Head of caudate nucleus (tissue), 42 donors: ENCODE measurements at regions not wholly inside any gene's neighbourhood (a gene's known extent, or its start where the extent isn't known, plus 50 kb on each side); places are given as distances from the start of the nearest gene placed in this dataset.

Experiments
- DNase-seq, 42 donors: peaks; one replicate each; pipeline versions ENCODE4 v3.0.0 to v3.0.0-alpha.2; 2020 to 2021; ENCODE audit warnings: mixed read lengths in 7 of 42
- intact Hi-C: fragments of 100-400 bp; cut with DNase I; formaldehyde crosslinking; loops from one replicate; pipeline ENCODE4 v1.15.0; 2022

DNA sequence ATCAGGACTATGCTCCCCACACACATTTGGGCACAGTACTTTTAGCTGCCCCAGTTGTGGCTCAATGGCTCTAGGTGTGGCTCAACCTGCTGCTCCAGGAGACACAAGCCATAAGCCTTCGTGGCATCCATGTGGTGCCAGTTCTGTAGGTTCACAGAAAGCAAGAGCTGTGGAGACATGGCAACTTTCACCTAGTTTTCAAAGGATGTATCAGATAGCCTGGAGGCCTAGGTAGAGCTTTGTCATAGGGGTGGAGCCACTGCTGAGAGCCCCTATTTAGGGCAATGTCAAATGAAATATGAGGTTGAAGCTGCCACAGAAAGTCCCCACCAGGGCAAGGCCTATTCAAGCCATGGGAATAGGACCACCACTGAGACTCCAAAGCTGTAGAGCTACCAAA lies 210.5 kb downstream of the LMO4 start:
- DNase-seq, result no peak
- intact Hi-C loops, result no loop called here

GRCh38 chr1:87542697-87543096 lies 214.0 kb downstream of the LMO4 start:
- intact Hi-C loops, result no loop called here
- no peak for DNase-seq

DNA sequence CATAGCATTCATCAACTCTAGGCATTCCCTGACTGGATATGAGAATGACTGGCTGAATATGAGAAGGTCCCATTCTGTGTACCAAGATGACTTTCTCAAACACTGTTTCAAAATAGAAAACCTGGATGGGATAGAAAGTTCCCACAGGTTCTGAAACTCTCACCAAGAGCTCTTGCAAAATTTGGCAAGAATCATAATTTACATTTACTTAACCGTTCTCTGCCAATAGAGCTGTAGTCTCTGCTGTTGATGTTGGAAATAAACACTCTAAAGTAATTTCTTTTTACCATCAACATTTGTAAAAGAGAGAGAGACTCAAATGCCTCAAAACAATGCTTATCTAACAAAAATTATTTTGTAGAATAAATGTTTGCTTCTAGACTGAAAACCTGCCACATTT lies 221.1 kb downstream of the LMO4 start:
- intact Hi-C loops, result no loop called here
- DNase-seq, result no peak

GRCh38 chr1:87553511-87553910 lies 224.8 kb downstream of the LMO4 start:
- DNase-seq, result no peak
- intact Hi-C loops, result no loop called here

GRCh38 chr1:87555366-87555765 lies 226.7 kb downstream of the LMO4 start:
- no peak for DNase-seq
- intact Hi-C loops, result no loop called here

DNA sequence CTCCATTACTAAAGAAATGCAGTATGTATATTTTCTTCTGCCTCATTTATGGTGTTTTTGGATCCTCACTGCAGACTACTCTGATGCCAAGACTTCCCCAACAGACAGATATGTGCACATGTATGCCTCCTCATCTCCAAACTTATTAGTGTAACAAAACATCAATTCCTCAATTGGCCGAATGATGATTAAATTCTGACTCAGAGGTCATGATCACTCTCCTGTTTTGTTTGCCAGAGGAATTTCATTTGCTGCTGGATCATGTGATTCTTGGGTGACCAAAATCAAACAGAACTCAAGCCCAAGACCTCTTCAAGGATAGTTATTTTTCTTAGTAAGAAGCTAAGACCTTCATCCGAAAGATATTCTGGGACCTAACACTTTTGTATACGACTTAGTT lies 227.6 kb downstream of the LMO4 start:
- no peak for DNase-seq
- intact Hi-C loops, result no loop called here

DNA sequence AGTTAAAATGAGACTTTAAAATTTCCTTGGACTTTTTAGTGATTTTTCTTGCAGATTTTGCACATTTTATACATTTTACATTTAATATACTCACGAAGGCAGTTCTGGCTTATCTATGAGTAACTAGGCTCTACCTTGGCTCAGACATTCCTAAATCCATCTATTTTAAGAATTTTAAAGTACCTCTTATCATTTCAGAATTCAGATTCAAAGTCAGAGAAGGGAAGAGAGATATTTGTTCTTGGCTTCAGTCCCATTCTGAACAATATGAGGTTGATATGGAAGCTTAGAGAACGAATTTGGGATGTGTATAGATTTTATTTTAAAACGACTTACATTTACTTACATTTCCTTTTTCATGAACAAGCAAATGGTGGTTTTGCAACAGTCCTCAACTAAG lies 230.2 kb downstream of the LMO4 start:
- DNase-seq, result no peak
- intact Hi-C loops, result no loop called here

DNA sequence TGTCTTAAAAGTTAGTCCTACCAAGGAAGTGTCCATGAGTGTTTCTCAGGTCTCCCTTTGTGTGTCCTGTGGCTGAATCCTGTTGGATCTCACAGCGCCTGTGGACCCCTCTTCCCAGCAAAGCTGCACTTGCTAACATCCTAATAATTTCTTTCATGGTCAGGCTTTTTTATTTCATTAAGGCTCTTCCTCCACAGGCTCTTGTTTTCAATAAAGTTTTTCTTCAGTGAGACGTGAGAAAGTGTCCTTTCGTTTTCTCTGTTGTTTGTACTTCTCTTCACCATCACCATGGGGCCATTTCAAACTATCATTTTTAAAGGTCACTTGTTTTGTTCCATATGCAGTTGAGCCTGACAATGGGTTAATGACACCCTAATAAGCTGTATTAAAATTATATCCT lies 231.5 kb downstream of the LMO4 start:
- intact Hi-C loops, result no loop called here
- no peak for DNase-seq

GRCh38 chr1:87560601-87561360 lies 232.1 kb downstream of the LMO4 start:
- intact Hi-C loops, result no loop called here
- DNase-seq, result no peak

GRCh38 chr1:87563211-87563610 lies 234.5 kb downstream of the LMO4 start:
- intact Hi-C loops, result no loop called here
- no peak for DNase-seq

- intact Hi-C loops, result no loop called here
- DNase-seq, result no peak
Measured at GRCh38 chr1:87565861-87566260, 237.2 kb downstream of the LMO4 start.

GRCh38 chr1:87568005-87568404 lies 239.3 kb downstream of the LMO4 start:
- intact Hi-C loops, result no loop called here
- no peak for DNase-seq

DNA sequence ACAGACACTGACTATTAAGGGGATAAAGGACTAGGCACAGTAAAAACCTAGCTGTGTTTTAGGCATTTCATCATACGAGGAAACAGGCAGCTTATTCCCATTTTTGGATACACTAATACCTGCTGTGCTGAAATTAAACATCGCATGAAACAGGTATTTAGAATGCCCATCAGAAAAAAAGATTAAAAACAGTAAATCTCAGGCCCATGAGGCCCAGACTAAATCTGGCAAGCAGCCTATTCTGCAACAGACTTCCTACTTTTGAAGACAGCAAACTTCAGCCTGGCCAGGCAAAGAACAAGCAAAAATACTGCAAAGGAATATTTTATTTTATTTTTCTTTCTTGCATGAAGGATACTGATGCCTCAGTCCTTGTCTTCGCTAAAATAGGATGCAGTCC lies 240.2 kb downstream of the LMO4 start:
- DNase-seq, result no peak
- intact Hi-C loops, result no loop called here

- no peak for DNase-seq
- intact Hi-C loops, result no loop called here
Measured at GRCh38 chr1:87572008-87572407, 243.3 kb downstream of the LMO4 start.

DNA sequence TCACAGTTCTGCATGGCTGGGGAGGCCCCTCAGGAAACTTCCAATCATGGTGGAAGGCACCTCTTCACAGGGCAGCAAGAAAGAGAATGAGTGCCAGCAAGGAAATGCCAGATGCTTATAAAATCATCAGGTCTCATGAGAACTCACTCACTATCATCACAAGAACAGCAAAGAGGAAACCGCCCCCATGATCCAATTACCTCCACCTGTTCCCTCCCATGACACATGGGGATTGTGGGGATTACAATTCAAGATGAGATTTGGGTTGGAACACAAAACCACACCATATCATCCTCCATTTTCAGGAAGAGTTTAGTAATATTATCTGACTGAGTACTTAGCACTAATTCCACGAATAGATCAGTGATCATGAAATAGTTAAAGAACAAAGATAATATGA lies 244.2 kb downstream of the LMO4 start:
- DNase-seq, result no peak
- intact Hi-C loops, result no loop called here

GRCh38 chr1:87575528-87575927 lies 246.8 kb downstream of the LMO4 start:
- intact Hi-C loops, result no loop called here
- DNase-seq, result no peak

GRCh38 chr1:87578464-87578863 lies 249.8 kb downstream of the LMO4 start:
- DNase-seq, result no peak
- intact Hi-C loops, result no loop called here

- intact Hi-C loops, result no loop called here
- DNase-seq, result no peak
Measured at GRCh38 chr1:87583459-87583858, 254.8 kb downstream of the LMO4 start.

GRCh38 chr1:87584586-87584985 lies 255.9 kb downstream of the LMO4 start:
- DNase-seq, result no peak
- intact Hi-C loops, result no loop called here

DNA sequence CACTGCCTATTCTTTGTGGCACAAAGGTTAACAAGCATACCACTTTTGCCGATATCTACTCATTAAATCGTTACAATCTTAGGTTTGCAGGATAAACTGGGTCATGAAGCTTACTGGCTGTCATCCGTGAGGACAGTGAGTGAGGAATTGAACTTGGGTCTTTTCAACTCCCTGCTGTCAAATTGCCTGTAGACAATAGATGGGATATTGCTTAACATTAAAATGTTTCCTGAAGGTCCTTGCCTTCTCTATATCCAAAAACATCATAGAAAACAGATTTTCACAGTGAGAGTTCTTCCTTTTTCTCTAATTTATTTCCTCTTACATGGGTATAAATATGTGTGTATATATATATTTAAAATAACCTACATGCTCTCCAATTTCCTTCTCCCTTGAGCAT lies 257.8 kb downstream of the LMO4 start:
- no peak for DNase-seq
- intact Hi-C loops, result no loop called here

GRCh38 chr1:87588495-87588894 lies 259.8 kb downstream of the LMO4 start:
- DNase-seq, result no peak
- intact Hi-C loops, result no loop called here

- intact Hi-C loops, result no loop called here
- no peak for DNase-seq
Measured at GRCh38 chr1:87591492-87591891, 262.8 kb downstream of the LMO4 start.
